Liver (tissue), 8 donors: ENCODE measurements at regions not wholly inside any gene's neighbourhood (a gene's known extent, or its start where the extent isn't known, plus 50 kb on each side); places are given as distances from the start of the nearest gene placed in this dataset.

Experiments
- DNase-seq: peaks from one replicate; pipeline ENCODE4 v3.0.0-alpha.2; 2017; ENCODE audit warnings: low spot score
- H3K27ac ChIP-seq, 2 donors: one replicate each; pipeline ENCODE4 v1.7.0; 2013; ENCODE audit warnings: inconsistent platforms in 2 of 2, low read length in 2 of 2, control low read depth in 1 of 2, low read depth in 1 of 2, mild to moderate bottlenecking in 1 of 2
- H3K27me3 ChIP-seq, 4 donors: one replicate each; pipeline versions ENCODE4 v1.6.1 to v1.7.0; 2013; ENCODE audit warnings: low read length in 3 of 4, inconsistent platforms in 1 of 4, mild to moderate bottlenecking in 1 of 4, moderate library complexity in 1 of 4; ENCODE audit not compliant: control insufficient read depth in 4 of 4, insufficient read depth in 4 of 4
- H3K36me3 ChIP-seq, 4 donors: one replicate each; pipeline versions ENCODE4 v1.6.1 to v1.7.0; 2013; ENCODE audit warnings: low read length in 3 of 4, mild to moderate bottlenecking in 3 of 4, low read depth in 1 of 4, moderate library complexity in 1 of 4; ENCODE audit not compliant: control insufficient read depth in 4 of 4, insufficient read depth in 3 of 4
- H3K4me1 ChIP-seq, 4 donors: one replicate each; pipeline versions ENCODE4 v1.6.1 to v1.7.0; 2013; ENCODE audit warnings: low read length in 3 of 4, mild to moderate bottlenecking in 3 of 4, moderate library complexity in 1 of 4; ENCODE audit not compliant: control insufficient read depth in 4 of 4, insufficient read depth in 4 of 4
- H3K4me3 ChIP-seq, 3 donors: one replicate each; pipeline versions ENCODE4 v1.6.1 to v1.7.0; 2013; ENCODE audit warnings: low read length in 3 of 3, control low read depth in 1 of 3, low read depth in 1 of 3, mild to moderate bottlenecking in 1 of 3
- H3K9ac ChIP-seq, 2 donors: one replicate each; pipeline ENCODE4 v1.7.0; 2013; ENCODE audit warnings: low read length in 2 of 2, mild to moderate bottlenecking in 2 of 2, moderate library complexity in 2 of 2, control low read depth in 1 of 2, low read depth in 1 of 2
- H3K9me3 ChIP-seq, 4 donors: one replicate each; pipeline versions ENCODE4 v1.6.1 to v1.7.0; 2013; ENCODE audit warnings: low read length in 3 of 4; ENCODE audit not compliant: control insufficient read depth in 4 of 4
- EGR1 ChIP-seq, 2 donors: IDR thresholded peaks; 2 replicates each; pipeline ENCODE4 v1.6.1; 2016 to 2018; ENCODE audit warnings: antibody characterized with exemption in 2 of 2, low read depth in 2 of 2
- FOXA1 ChIP-seq: IDR thresholded peaks from 2 replicates; pipeline ENCODE4 v1.6.1; 2016; ENCODE audit warnings: antibody characterized with exemption
- FOXA2 ChIP-seq: IDR thresholded peaks from 2 replicates; pipeline ENCODE4 v1.6.1; 2016; ENCODE audit warnings: antibody characterized with exemption
- GABPA ChIP-seq, 2 donors: IDR thresholded peaks in 1 of 2; conservative IDR thresholded peaks in 1 of 2; 2 replicates each; pipeline ENCODE4 v1.6.1; 2016; ENCODE audit warnings: antibody characterized with exemption in 2 of 2, mild to moderate bottlenecking in 1 of 2, moderate library complexity in 1 of 2
- HNF4A ChIP-seq, 2 donors: conservative IDR thresholded peaks; 2 replicates each; pipeline ENCODE4 v1.6.1; 2016; ENCODE audit warnings: antibody characterized with exemption in 2 of 2, mild to moderate bottlenecking in 2 of 2
- HNF4G ChIP-seq: IDR thresholded peaks from 2 replicates; pipeline ENCODE4 v1.6.1; 2016; ENCODE audit warnings: antibody characterized with exemption
- NR2F2 ChIP-seq: IDR thresholded peaks from 2 replicates; pipeline ENCODE4 v1.6.1; 2016; ENCODE audit warnings: antibody characterized with exemption
- RAD21 ChIP-seq, 2 donors: IDR thresholded peaks; 2 replicates each; pipeline ENCODE4 v1.6.1; 2016; ENCODE audit warnings: antibody characterized with exemption in 2 of 2, mild to moderate bottlenecking in 2 of 2
- RXRA ChIP-seq, 2 donors: IDR thresholded peaks; 2 replicates each; pipeline ENCODE4 v1.6.1; 2017 to 2018; ENCODE audit warnings: antibody characterized with exemption in 2 of 2, mild to moderate bottlenecking in 1 of 2
- SP1 ChIP-seq: IDR thresholded peaks from 2 replicates; pipeline ENCODE4 v1.6.1; 2018; ENCODE audit warnings: antibody characterized with exemption, mild to moderate bottlenecking
- TAF1 ChIP-seq: conservative IDR thresholded peaks from 2 replicates; pipeline ENCODE4 v1.6.1; 2016; ENCODE audit warnings: antibody characterized with exemption, mild to moderate bottlenecking
- YY1 ChIP-seq: IDR thresholded peaks from 2 replicates; pipeline ENCODE4 v1.6.1; 2016; ENCODE audit warnings: antibody characterized with exemption, mild to moderate bottlenecking
- WGBS: extraction: QIAGEN DNeasy Blood & Tissue Kit; methylation state at CpG from one replicate; pipeline ENCODE4 v1.1.7; 2013; 5-methylcytosine and 5-hydroxymethylcytosine counted together
- TF ChIP-seq, protein P1 (sequence below): IDR thresholded peaks from 2 replicates; pipeline ENCODE4 v1.6.1; 2016; ENCODE audit warnings: antibody characterized with exemption
- TF ChIP-seq, protein P2 (sequence below): fragments of 150-350 bp; IDR thresholded peaks from 2 replicates; pipeline ENCODE4 v1.5.1; 2017; ENCODE audit warnings: improper control_type of control experiment, low read depth, low read length; ENCODE audit not compliant: missing input control
- TF ChIP-seq, protein P3 (sequence below): IDR thresholded peaks from 2 replicates; pipeline ENCODE4 v1.6.1; 2016; ENCODE audit warnings: antibody characterized with exemption
- donor health status: healthy.
- donor health status: healthy.
- donor health status: healthy.
- donor health status: healthy.
- donor health status: healthy.

DNA sequence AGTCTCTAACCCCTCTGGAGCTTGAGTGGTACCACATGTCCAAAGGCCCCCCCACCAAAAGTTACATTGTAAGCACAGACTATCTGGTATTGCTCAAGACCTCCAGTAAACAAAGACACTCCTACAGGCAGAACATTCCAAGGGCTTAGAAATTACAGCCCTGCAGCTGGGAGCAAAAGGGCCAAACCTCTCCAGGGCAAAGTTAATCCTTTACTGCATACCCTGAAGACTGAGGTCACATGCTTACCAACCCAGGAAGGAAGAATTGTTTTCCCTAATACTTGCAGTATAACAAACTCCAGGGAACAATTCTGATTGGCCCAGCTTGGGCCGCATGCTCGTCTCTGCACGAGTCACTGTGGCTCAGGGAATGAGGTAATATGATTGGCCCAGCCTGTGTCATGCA lies 266.1 kb upstream of the NR2F2 start:
- Histone ChIP-seq H3K9me3 (peaks cover 0 to 2% (median 0%) of the 10 kb centered on the region in 4 donors), H3K4me3 (no peak overlapping the region), H3K4me1 (no peaks in the 10 kb centered on the region), H3K9ac (no peak overlapping the region), H3K27me3 (no peaks in the 10 kb centered on the region), H3K36me3 (no peaks in the 10 kb centered on the region), H3K27ac (no peak overlapping the region)
- peak; percentile 43 for TF ChIP-seq NR2F2
- TF ChIP-seq, protein P1, sequence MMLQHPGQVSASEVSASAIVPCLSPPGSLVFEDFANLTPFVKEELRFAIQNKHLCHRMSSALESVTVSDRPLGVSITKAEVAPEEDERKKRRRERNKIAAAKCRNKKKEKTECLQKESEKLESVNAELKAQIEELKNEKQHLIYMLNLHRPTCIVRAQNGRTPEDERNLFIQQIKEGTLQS: no peak
- no peak for DNase-seq
- WGBS: 90% methylated on average over 3 of the region's 3 CpGs

DNA sequence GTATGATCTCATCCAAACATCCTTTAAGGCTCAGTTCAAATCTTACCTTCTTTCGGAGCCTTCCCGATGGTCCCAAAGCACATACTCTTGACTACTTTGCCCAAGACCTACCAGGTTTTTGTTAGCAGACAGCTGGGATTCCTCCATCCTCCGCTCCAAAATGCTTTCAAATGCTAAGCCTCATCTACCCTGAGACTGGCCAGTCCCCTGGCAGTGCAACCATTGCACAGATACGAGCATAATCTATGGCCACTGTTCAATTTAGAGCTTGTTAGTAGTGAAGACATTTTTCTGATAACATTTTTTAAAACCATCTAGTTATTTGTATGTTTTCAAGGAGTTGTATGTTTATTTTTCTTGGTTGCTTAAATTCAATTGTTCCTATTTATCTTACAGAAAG lies 264.4 kb upstream of the NR2F2 start:
- Histone ChIP-seq H3K9me3 (no peaks in the 10 kb centered on the region), H3K9ac (no peak overlapping the region), H3K4me1 (no peaks in the 10 kb centered on the region), H3K27ac (no peak overlapping the region), H3K27me3 (no peaks in the 10 kb centered on the region), H3K4me3 (no peak overlapping the region), H3K36me3 (no peaks in the 10 kb centered on the region)
- TF ChIP-seq TAF1: no peak
- no peak for TF ChIP-seq GABPA (IDR thresholded peaks at IDR 0.05 in 1 of 2, conservative IDR thresholded peaks at IDR 0.05 in 1 of 2)
- no peak for TF ChIP-seq FOXA1
- TF ChIP-seq, protein P2, sequence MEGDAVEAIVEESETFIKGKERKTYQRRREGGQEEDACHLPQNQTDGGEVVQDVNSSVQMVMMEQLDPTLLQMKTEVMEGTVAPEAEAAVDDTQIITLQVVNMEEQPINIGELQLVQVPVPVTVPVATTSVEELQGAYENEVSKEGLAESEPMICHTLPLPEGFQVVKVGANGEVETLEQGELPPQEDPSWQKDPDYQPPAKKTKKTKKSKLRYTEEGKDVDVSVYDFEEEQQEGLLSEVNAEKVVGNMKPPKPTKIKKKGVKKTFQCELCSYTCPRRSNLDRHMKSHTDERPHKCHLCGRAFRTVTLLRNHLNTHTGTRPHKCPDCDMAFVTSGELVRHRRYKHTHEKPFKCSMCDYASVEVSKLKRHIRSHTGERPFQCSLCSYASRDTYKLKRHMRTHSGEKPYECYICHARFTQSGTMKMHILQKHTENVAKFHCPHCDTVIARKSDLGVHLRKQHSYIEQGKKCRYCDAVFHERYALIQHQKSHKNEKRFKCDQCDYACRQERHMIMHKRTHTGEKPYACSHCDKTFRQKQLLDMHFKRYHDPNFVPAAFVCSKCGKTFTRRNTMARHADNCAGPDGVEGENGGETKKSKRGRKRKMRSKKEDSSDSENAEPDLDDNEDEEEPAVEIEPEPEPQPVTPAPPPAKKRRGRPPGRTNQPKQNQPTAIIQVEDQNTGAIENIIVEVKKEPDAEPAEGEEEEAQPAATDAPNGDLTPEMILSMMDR: no peak
- no peak for TF ChIP-seq RXRA (IDR thresholded peaks at IDR 0.05)
- no peak for TF ChIP-seq YY1
- TF ChIP-seq NR2F2: no peak
- TF ChIP-seq SP1: no peak
- TF ChIP-seq HNF4A (conservative IDR thresholded peaks at IDR 0.05): no peak
- TF ChIP-seq, protein P1: no peak
- TF ChIP-seq RAD21 (IDR thresholded peaks at IDR 0.05): no peak
- no peak for DNase-seq
- 83% methylated on average over 4 of the region's 4 CpGs for WGBS

DNA sequence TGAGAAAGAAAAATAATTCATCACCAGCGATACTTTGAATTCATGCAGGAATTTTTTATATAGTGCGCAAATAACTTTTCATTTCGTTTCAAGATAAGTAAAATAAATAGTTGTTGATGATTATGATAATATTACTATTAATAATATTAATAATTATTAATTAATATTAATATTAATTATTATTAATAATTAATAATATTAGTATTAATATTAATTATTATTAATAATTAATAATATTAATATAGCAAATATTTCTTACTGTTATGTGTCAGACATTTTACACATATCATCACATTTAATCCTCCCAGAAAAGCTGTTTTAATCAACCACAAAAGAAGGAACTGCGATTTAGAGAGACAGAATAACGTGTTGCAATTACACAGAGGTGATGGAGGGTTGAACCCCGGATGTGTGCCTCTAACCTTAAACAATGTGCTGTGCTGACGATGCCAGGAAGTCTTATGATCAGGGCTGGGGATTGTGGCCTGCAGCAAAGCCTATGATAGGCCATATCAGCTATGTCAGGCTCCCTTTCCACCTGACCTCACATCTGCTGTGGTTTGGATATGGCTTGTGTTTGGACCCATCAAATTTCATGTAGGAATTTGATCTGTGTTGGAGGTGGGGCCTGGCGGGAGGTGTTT lies 263.5 kb upstream of the NR2F2 start:
- 83% methylated on average over 8 of the region's 8 CpGs for WGBS
- no peaks in the 10 kb centered on the region for H3K36me3 ChIP-seq
- no peaks in the 10 kb centered on the region for H3K27me3 ChIP-seq
- DNase-seq: no peak
- TF ChIP-seq, protein P3, sequence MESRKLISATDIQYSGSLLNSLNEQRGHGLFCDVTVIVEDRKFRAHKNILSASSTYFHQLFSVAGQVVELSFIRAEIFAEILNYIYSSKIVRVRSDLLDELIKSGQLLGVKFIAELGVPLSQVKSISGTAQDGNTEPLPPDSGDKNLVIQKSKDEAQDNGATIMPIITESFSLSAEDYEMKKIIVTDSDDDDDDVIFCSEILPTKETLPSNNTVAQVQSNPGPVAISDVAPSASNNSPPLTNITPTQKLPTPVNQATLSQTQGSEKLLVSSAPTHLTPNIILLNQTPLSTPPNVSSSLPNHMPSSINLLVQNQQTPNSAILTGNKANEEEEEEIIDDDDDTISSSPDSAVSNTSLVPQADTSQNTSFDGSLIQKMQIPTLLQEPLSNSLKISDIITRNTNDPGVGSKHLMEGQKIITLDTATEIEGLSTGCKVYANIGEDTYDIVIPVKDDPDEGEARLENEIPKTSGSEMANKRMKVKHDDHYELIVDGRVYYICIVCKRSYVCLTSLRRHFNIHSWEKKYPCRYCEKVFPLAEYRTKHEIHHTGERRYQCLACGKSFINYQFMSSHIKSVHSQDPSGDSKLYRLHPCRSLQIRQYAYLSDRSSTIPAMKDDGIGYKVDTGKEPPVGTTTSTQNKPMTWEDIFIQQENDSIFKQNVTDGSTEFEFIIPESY: no peak
- TF ChIP-seq EGR1 (IDR thresholded peaks at IDR 0.05; ENCODE audit: low read depth in 2 of 2) (no peak), GABPA (IDR thresholded peaks at IDR 0.05 in 1 of 2, conservative IDR thresholded peaks at IDR 0.05 in 1 of 2) (no peak), SP1 (no peak), HNF4G (no peak), YY1 (no peak), FOXA2 (no peak), NR2F2 (no peak), HNF4A (conservative IDR thresholded peaks at IDR 0.05) (no peak)
- TF ChIP-seq, protein P2: no peak
- TF ChIP-seq, protein P1: no peak
- H3K4me3 ChIP-seq: no peak overlapping the region
- no peaks in the 10 kb centered on the region for H3K9me3 ChIP-seq
- H3K4me1 ChIP-seq: no peaks in the 10 kb centered on the region
- H3K9ac ChIP-seq: no peak overlapping the region
- H3K27ac ChIP-seq: no peak overlapping the region
